Trophoblast cell (in vitro differentiated cells and primary cell): ENCODE measurements at regions not wholly inside any gene's neighbourhood (a gene's known extent, or its start where the extent isn't known, plus 50 kb on each side); places are given as distances from the start of the nearest gene placed in this dataset.

Source experiments
- DNase-seq, 2 donors: peaks; one replicate each; pipeline ENCODE4 v3.0.0-alpha.2; 2016
- H2AFZ ChIP-seq: 2 replicates; pipeline ENCODE4 v1.6.1; 2013; ENCODE audit warnings: low read length, moderate library complexity, mild to moderate bottlenecking; ENCODE audit not compliant: insufficient read depth, poor library complexity
- H2AK5ac ChIP-seq: 2 replicates; pipeline ENCODE4 v1.6.1; 2013; ENCODE audit warnings: mild to moderate bottlenecking, low read length
- H2BK120ac ChIP-seq: 2 replicates; pipeline ENCODE4 v1.6.1; 2013; ENCODE audit warnings: low read length, mild to moderate bottlenecking, moderate library complexity; ENCODE audit not compliant: insufficient read depth, poor library complexity
- H2BK12ac ChIP-seq: 2 replicates; pipeline ENCODE4 v1.6.1; 2013; ENCODE audit warnings: mild to moderate bottlenecking, low read length, moderate library complexity
- H2BK5ac ChIP-seq: 2 replicates; pipeline ENCODE4 v1.6.1; 2013; ENCODE audit warnings: low read length, low read depth, moderate library complexity, mild to moderate bottlenecking; ENCODE audit not compliant: poor library complexity
- H3K14ac ChIP-seq: 2 replicates; pipeline ENCODE4 v1.6.1; 2013; ENCODE audit warnings: mild to moderate bottlenecking, low read length
- H3K18ac ChIP-seq: 2 replicates; pipeline ENCODE4 v1.6.1; 2013; ENCODE audit warnings: mild to moderate bottlenecking, low read length
- H3K23ac ChIP-seq: 2 replicates; pipeline ENCODE4 v1.6.1; 2013; ENCODE audit warnings: low read length
- H3K27ac ChIP-seq: 2 replicates; pipeline ENCODE4 v1.5.1; 2013; ENCODE audit warnings: low read depth, mild to moderate bottlenecking, inconsistent platforms, low read length, moderate library complexity
- H3K27me3 ChIP-seq: 2 replicates; pipeline ENCODE4 v1.6.1; 2013; ENCODE audit warnings: inconsistent platforms, mild to moderate bottlenecking, low read length, moderate library complexity; ENCODE audit not compliant: insufficient read depth
- H3K36me3 ChIP-seq, 2 experiments: 1 replicate in 1 of 2; 2 replicates in 1 of 2; pipeline ENCODE4 v1.6.1; 2013; ENCODE audit warnings: low read length in 2 of 2, mild to moderate bottlenecking in 2 of 2, moderate library complexity in 1 of 2; ENCODE audit not compliant: insufficient read depth in 2 of 2, control insufficient read depth in 1 of 2
- H3K4ac ChIP-seq: 2 replicates; pipeline ENCODE4 v1.6.1; 2013; ENCODE audit warnings: low read depth, mild to moderate bottlenecking, low read length, moderate library complexity
- H3K4me1 ChIP-seq, 2 experiments: 1 replicate in 1 of 2; 2 replicates in 1 of 2; pipeline ENCODE4 v1.6.1; 2013; ENCODE audit warnings: low read length in 2 of 2, mild to moderate bottlenecking in 2 of 2, moderate library complexity in 1 of 2; ENCODE audit not compliant: insufficient read depth in 2 of 2, control insufficient read depth in 1 of 2
- H3K4me2 ChIP-seq: 2 replicates; pipeline ENCODE4 v1.6.1; 2013; ENCODE audit warnings: inconsistent platforms, mild to moderate bottlenecking, low read length, moderate library complexity
- H3K4me3 ChIP-seq: 2 replicates; pipeline ENCODE4 v1.5.1; 2013; ENCODE audit warnings: mild to moderate bottlenecking, low read depth, low read length, inconsistent platforms
- H3K79me1 ChIP-seq: one replicate; pipeline ENCODE4 v1.6.1; 2013; ENCODE audit warnings: low read length
- H3K79me2 ChIP-seq: 2 replicates; pipeline ENCODE4 v1.6.1; 2013; ENCODE audit warnings: low read length, mild to moderate bottlenecking; ENCODE audit not compliant: control insufficient read depth, insufficient read depth, poor library complexity
- H3K9ac ChIP-seq: 2 replicates; pipeline ENCODE4 v1.6.1; 2013; ENCODE audit warnings: mild to moderate bottlenecking, low read length
- H3K9me3 ChIP-seq: 2 replicates; pipeline ENCODE4 v1.6.1; 2013; ENCODE audit warnings: low read depth, mild to moderate bottlenecking, control low read depth, inconsistent platforms, low read length; ENCODE audit not compliant: insufficient read depth
- H4K12ac ChIP-seq: 2 replicates; pipeline ENCODE4 v1.6.1; 2013; ENCODE audit warnings: low read depth, mild to moderate bottlenecking, low read length, moderate library complexity
- H4K8ac ChIP-seq: 2 replicates; pipeline ENCODE4 v1.6.1; 2013; ENCODE audit warnings: low read depth, mild to moderate bottlenecking, low read length, moderate library complexity
- H4K91ac ChIP-seq: one replicate; pipeline ENCODE4 v1.6.1; 2013; ENCODE audit warnings: low read depth, mild to moderate bottlenecking, low read length, moderate library complexity
- WGBS: extraction: QIAGEN DNeasy Blood & Tissue Kit; methylation state at CpG from one replicate; pipeline ENCODE4 v1.1.7; 2013; ENCODE audit warnings: missing lambda C conversion rate; ENCODE audit not compliant: insufficient read length, insufficient coverage; ENCODE audit errors: extremely low coverage; 5-methylcytosine and 5-hydroxymethylcytosine counted together

GRCh38 chr18:22084547-22084946, 84.8 kb upstream of the GATA6 start:
- Histone ChIP-seq H3K27ac (no peak overlapping the region), H3K79me2 (no peaks in the 10 kb centered on the region), H3K4me3 (no peak overlapping the region), H3K36me3 (no peaks in the 10 kb centered on the region), H4K91ac (no peak overlapping the region), H3K23ac (no peak overlapping the region), H3K4me2 (no peak overlapping the region), H2AK5ac (no peak overlapping the region), H3K9me3 (no peaks in the 10 kb centered on the region), H3K4ac (no peak overlapping the region), H3K4me1 (peaks cover 0 to 6% of the 10 kb centered on the region in 2 experiments), H2BK12ac (no peak overlapping the region), H3K18ac (no peak overlapping the region), H4K8ac (no peak overlapping the region), H3K79me1 (no peaks in the 10 kb centered on the region), H4K12ac (no peak overlapping the region), H2BK120ac (no peak overlapping the region), H3K27me3 (no peaks in the 10 kb centered on the region), H3K14ac (no peak overlapping the region), H2BK5ac (no peak overlapping the region), H2AFZ (no peak overlapping the region), H3K9ac (no peak overlapping the region)
- no CpG with 5 or more reads among the region's 13 CpGs for WGBS
- no peak for DNase-seq

GRCh38 chr18:22086973-22087372, 82.4 kb upstream of the GATA6 start:
- no peak overlapping the region for H3K27ac ChIP-seq
- no peaks in the 10 kb centered on the region for H3K79me2 ChIP-seq
- H2BK12ac ChIP-seq, result no peak overlapping the region
- no peak overlapping the region for H3K4ac ChIP-seq
- H3K23ac ChIP-seq, result no peak overlapping the region
- no peak overlapping the region for H3K14ac ChIP-seq
- no peak overlapping the region for H4K91ac ChIP-seq
- H2BK120ac ChIP-seq, result no peak overlapping the region
- no peak overlapping the region for H3K18ac ChIP-seq
- H3K9me3 ChIP-seq, result no peaks in the 10 kb centered on the region
- no peaks in the 10 kb centered on the region for H3K27me3 ChIP-seq
- H2BK5ac ChIP-seq, result no peak overlapping the region
- DNase-seq, result no peak
- no peaks in the 10 kb centered on the region for H3K36me3 ChIP-seq
- no peak overlapping the region for H4K12ac ChIP-seq
- no peak overlapping the region for H3K4me3 ChIP-seq
- peaks cover 0 to 6% of the 10 kb centered on the region in 2 experiments for H3K4me1 ChIP-seq
- no peaks in the 10 kb centered on the region for H3K79me1 ChIP-seq
- no peak overlapping the region for H2AK5ac ChIP-seq
- no CpG with 5 or more reads among the region's 4 CpGs for WGBS
- no peak overlapping the region for H3K4me2 ChIP-seq
- no peak overlapping the region for H3K9ac ChIP-seq
- no peak overlapping the region for H4K8ac ChIP-seq
- no peak overlapping the region for H2AFZ ChIP-seq

- WGBS, result no CpG with 5 or more reads among the region's 7 CpGs
- H3K9ac ChIP-seq, result no peak overlapping the region
- H2BK120ac ChIP-seq, result no peak overlapping the region
Observed at GRCh38 chr18:22088029-22088428, 81.4 kb upstream of the GATA6 start.

GRCh38 chr18:22088996-22089640, 80.3 kb upstream of the GATA6 start:
- Histone ChIP-seq H4K8ac (no peak overlapping the region), H3K9me3 (no peaks in the 10 kb centered on the region), H2AFZ (no peak overlapping the region), H3K23ac (no peak overlapping the region), H3K4me2 (no peak overlapping the region), H4K91ac (no peak overlapping the region), H2BK5ac (no peak overlapping the region), H2BK12ac (no peak overlapping the region), H3K4me3 (no peak overlapping the region), H3K18ac (no peak overlapping the region), H3K4ac (no peak overlapping the region), H3K79me1 (no peaks in the 10 kb centered on the region), H3K36me3 (no peaks in the 10 kb centered on the region), H3K27me3 (no peaks in the 10 kb centered on the region), H3K4me1 (peaks cover 2 to 6% of the 10 kb centered on the region in 2 experiments), H2BK120ac (no peak overlapping the region), H3K27ac (no peak overlapping the region), H2AK5ac (no peak overlapping the region), H4K12ac (no peak overlapping the region), H3K79me2 (no peaks in the 10 kb centered on the region), H3K14ac (no peak overlapping the region), H3K9ac (no peak overlapping the region)
- DNase-seq, result peak in 1 of 2 donors; percentile 8
- no CpG with 5 or more reads among the region's 12 CpGs for WGBS

More at GRCh38 chr18:22088029-22088428, 81.4 kb upstream of the GATA6 start:
- Histone ChIP-seq H3K4me2 (no peak overlapping the region), H3K36me3 (no peaks in the 10 kb centered on the region), H3K27ac (no peak overlapping the region), H2AK5ac (no peak overlapping the region), H3K4me3 (no peak overlapping the region), H3K14ac (no peak overlapping the region), H4K91ac (no peak overlapping the region), H3K79me2 (no peaks in the 10 kb centered on the region), H3K4me1 (peaks cover 0 to 6% of the 10 kb centered on the region in 2 experiments), H3K4ac (no peak overlapping the region), H4K12ac (no peak overlapping the region), H3K18ac (no peak overlapping the region), H3K79me1 (no peaks in the 10 kb centered on the region), H2BK5ac (no peak overlapping the region), H2AFZ (no peak overlapping the region), H3K27me3 (no peaks in the 10 kb centered on the region), H4K8ac (no peak overlapping the region), H3K9me3 (no peaks in the 10 kb centered on the region), H2BK12ac (no peak overlapping the region), H3K23ac (no peak overlapping the region)
- no peak for DNase-seq
